Cardiac fibroblast (primary cell): ENCODE measurements at regions not wholly inside any gene's neighbourhood (a gene's known extent, or its start where the extent isn't known, plus 50 kb on each side); places are given as distances from the start of the nearest gene placed in this dataset.

Source experiments
- DNase-seq, 2 donors: peaks; one replicate each; pipeline versions ENCODE4 v3.0.0 to v3.0.0-alpha.2; 2010; ENCODE audit warnings: low read depth in 2 of 2
- H3K4me3 ChIP-seq, 2 donors: replicated peaks in 1 of 2; 1 replicate in 1 of 2; 2 replicates in 1 of 2; pipeline ENCODE4 v1.5.1; 2011; ENCODE audit warnings: low read depth in 2 of 2, low read length in 2 of 2, mild to moderate bottlenecking in 2 of 2, moderate library complexity in 1 of 2
- TF ChIP-seq, protein P1 (sequence below): IDR thresholded peaks from one replicate; pipeline ENCODE4 v1.5.1; 2011; ENCODE audit warnings: low read depth, mild to moderate bottlenecking, low read length, inconsistent platforms

DNA sequence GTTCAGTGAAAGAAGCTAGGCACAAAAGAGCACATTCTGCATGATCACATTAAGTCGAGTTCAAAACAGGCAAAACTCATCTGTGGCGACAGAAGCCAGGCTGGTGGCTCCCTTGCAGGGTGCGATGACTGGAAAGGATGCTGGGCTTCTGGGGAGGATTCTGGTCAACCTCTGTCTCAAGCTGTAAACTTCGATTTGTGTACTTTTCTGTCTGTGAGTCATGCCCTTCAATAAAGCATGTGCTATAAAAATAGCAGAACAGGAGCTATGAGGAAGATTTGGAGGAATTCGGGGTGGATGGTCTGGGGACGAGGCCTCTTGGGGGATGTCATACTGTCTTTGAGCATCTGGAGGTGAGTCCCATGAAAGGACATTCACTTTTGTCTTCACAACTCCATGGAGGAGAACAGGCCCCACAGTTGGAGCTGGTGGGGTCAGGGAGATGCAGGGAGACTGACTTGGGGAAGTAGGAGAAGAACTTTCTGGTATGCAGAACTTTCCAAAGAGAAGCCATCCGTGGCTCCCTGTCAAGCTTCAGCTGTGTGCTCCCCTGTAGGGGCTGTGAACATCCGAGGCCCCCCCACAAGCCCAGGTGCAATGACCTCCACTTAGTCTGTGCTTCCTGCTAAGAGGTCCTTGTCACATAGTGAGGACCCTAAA is 77.8 kb upstream of the LINC01488 start:
- DNase-seq = peak in 1 of 2 donors; percentile 55
- TF ChIP-seq, protein P1, sequence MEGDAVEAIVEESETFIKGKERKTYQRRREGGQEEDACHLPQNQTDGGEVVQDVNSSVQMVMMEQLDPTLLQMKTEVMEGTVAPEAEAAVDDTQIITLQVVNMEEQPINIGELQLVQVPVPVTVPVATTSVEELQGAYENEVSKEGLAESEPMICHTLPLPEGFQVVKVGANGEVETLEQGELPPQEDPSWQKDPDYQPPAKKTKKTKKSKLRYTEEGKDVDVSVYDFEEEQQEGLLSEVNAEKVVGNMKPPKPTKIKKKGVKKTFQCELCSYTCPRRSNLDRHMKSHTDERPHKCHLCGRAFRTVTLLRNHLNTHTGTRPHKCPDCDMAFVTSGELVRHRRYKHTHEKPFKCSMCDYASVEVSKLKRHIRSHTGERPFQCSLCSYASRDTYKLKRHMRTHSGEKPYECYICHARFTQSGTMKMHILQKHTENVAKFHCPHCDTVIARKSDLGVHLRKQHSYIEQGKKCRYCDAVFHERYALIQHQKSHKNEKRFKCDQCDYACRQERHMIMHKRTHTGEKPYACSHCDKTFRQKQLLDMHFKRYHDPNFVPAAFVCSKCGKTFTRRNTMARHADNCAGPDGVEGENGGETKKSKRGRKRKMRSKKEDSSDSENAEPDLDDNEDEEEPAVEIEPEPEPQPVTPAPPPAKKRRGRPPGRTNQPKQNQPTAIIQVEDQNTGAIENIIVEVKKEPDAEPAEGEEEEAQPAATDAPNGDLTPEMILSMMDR = no peak
- H3K4me3 ChIP-seq = no peak overlapping the region

DNA sequence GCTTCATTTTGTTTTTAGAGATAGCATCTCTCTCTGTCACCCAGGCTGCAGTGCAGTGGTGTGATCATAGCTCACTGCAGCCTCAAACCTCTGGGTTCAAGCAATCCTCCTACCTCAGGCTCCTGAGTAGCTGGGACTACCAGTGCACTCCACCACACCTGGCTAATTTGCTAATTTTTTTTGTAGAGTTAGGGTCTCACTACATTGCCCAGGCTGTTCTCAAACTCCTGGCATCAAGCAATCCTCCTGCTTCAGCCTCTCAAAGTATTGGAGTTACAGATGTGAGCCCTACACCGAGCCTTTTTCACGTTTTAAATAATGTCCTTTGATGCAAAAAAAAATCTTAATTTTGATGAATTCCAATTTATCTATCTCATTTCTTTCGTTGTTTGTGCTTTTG is 75.4 kb upstream of the LINC01488 start:
- no peak for DNase-seq
- no peak overlapping the region for H3K4me3 ChIP-seq
- TF ChIP-seq, protein P1 = no peak

DNA sequence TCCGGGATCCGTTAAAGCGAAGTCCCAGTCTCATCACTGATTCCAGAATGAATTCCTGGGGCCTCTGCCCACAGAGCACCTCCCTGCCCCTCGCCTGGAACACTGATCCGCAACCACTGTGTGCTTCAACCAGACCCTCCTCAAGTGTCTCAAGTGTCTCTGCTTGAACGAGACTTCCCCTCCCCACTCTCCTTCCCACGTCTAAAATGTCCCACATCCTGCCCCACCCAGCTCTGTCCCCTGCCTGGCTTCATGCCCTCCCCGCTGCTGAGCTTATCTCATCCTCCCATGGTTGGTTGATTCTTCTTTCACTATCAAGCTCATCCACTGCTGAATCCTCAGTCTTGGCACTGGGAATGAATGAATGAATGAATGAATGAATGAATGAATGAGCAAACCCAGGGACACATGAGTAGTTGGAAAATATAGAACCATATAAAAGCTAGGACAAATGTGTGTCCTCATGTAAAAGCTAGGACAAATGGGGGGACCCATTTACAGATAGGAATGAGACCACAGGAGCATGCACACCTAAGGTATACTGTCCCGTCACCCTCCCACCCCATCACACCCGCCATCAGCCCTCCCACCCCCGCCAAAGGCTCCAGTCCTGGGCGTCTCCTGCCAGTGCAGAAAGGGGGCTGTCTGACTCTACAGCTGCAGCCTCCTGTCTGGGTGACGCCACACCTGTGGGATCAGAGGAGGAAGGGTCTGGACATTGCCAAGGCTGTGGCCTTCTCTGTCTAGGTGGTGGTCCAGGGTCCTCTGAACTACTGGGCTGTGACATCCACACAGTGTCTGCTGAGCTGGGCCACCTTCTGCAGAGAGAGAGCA is 71.4 kb upstream of the LINC01488 start:
- TF ChIP-seq, protein P1 = no peak
- no peak for DNase-seq
- no peak overlapping the region for H3K4me3 ChIP-seq

DNA sequence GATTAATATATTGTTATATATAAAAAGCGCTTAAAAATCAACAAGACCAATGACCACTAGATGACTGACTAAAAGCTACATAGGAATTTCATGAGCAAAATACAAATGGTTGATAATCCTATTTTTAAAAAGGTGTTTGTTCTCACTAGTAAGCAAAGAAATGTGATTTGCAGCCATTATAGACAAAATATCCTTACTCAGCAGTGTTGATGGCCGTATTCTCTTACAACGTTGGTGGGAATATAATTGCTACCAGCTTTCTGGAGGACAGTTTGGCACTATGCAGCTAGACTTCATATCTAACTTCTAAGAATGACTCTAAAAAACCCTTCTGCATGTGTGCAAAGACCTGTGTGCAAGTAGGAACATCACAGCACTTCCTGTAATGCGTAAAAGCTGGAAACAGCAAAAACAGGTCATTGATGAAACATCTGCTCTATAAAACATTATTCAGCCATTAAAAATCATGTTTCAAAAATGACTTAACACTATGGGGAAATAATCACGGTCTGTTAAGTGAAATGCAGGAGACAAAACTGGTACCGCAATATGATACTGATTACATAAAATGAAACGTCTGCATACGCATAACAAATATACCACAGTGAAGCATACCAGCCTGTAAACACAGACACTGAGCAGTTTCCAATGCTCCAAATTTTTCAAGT is 70.1 kb upstream of the LINC01488 start:
- TF ChIP-seq, protein P1 = no peak
- H3K4me3 ChIP-seq = no peak overlapping the region
- DNase-seq = no peak

DNA sequence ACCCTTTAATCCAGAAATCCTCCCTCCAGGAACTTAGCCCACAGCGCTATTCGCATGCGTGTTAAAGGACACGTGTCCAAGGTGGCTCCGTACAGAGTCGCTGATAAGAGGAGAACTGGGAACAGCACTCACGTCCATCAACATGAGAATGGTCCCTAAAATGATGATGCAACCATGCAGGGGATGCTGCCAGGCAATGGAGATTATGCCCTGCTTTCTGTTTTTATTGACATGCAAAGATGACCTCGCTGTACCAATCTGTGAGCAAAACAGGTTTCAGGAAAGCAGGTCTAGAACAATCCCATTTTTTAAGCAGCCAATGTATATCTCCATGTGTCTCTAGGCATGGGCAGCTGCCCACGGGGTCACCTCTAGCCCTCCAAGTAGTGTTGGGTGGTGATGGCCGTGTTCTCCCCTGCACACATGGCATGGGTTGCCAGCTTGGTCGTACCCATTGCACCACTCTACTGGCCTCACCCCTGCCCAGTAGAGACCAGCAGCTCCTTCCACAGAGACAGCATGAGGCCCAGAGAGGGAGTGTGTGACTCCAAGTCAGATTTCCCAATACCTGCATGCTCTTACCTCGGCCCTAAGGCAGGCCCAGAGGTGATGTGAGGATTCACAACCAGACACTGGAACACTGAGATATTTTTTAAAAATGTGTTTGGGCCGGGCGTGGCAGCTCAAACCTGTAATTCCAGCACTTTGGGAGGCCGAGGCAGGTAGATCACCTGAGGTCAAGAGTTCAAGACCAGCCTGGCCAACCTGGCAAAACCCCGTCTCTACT is 68.3 kb upstream of the LINC01488 start:
- no peak overlapping the region for H3K4me3 ChIP-seq
- TF ChIP-seq, protein P1 = no peak
- DNase-seq = no peak

DNA sequence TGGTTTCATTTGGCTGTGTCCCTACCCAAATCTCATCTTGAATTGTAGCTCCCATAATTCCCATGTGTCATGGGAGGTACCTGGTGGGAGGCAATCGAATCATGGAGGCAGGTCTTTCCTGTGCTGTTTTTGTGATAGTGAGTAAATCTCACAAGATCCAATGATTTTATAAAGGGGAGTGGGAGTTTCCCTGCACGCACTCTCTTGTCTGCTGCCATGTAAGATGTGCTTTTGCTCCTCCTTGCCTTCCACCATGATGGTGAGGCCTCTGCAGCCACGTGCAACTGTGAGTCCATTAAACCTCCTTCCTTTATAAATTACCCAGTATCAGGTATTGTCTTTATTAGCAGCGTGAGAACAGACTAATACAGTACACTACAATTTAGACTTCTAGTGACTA is 67.5 kb upstream of the LINC01488 start:
- TF ChIP-seq, protein P1 = no peak
- H3K4me3 ChIP-seq = no peak overlapping the region
- no peak for DNase-seq
